Body of pancreas (tissue), 4 donors: ENCODE measurements at regions not wholly inside any gene's neighbourhood (a gene's known extent, or its start where the extent isn't known, plus 50 kb on each side); places are given as distances from the start of the nearest gene placed in this dataset.

Source experiments
- CTCF ChIP-seq, 7 experiments: fragments of 450-650 bp in 4 of 7; fragments of 200-600 bp in 3 of 7; sonication (generic) in 3 of 7; IDR thresholded peaks; one replicate each; pipeline ENCODE4 v1.5.1; 2016 to 2019; ENCODE audit warnings: antibody characterized with exemption in 7 of 7
- POLR2A ChIP-seq, 3 donors: fragments of 450-650 bp; IDR thresholded peaks; one replicate each; pipeline ENCODE4 v1.6.1; 2016; ENCODE audit warnings: antibody characterized with exemption in 3 of 3, mild to moderate bottlenecking in 2 of 3

- TF ChIP-seq CTCF (IDR thresholded peaks at IDR 0.05) = no peak
- no peak for TF ChIP-seq POLR2A (IDR thresholded peaks at IDR 0.05)
These were observed 64.2 kb upstream of the LINGO1 start for GRCh38 chr15:77696871-77697270.
